SK-N-SH (cell line): ENCODE measurements at regions not wholly inside any gene's neighbourhood (a gene's known extent, or its start where the extent isn't known, plus 50 kb on each side); places are given as distances from the start of the nearest gene placed in this dataset.

ENCODE experiments used
- CTCF ChIA-PET: fragments of 300-600, 350-600 bp; formaldehyde crosslinking; extraction: SDS; loops from one replicate; lab custom pipeline; 2021; lab: Yijun Ruan, JAX
- POLR2A ChIA-PET: fragments of 350-600 bp; sonication (Branson Sonifier 250); formaldehyde crosslinking; extraction: SDS; loops from one replicate; lab custom pipeline; 2020; ENCODE audit warnings: antibody characterized with exemption, inconsistent platforms; lab: Yijun Ruan, JAX
- DNase-seq: peaks from one replicate; pipeline ENCODE4 v3.0.0; 2012
- H2AFZ ChIP-seq: fragments of 200-600 bp; sonication (generic); 2 replicates; pipeline ENCODE4 v1.8.1; 2016; ENCODE audit warnings: antibody characterized with exemption, mild to moderate bottlenecking, low read depth
- H3F3A ChIP-seq: fragments of 200-600 bp; sonication (generic); replicated peaks from 2 replicates; pipeline ENCODE3; 2016; ENCODE audit warnings: antibody characterized with exemption, mild to moderate bottlenecking; ENCODE audit not compliant: insufficient read depth
- H3K27ac ChIP-seq, 2 experiments: fragments of 200-500 bp in 1 of 2; fragments of 200-600 bp in 1 of 2; sonication (Bioruptor generic) in 1 of 2; sonication (generic), shearing (Covaris generic) in 1 of 2; 2 replicates each; pipeline versions ENCODE4 v1.5.1 to v1.6.1; 2014 to 2016; ENCODE audit warnings: low read depth in 2 of 2, inconsistent platforms in 1 of 2, low read length in 1 of 2, mild to moderate bottlenecking in 1 of 2, mixed read lengths in 1 of 2
- H3K27me3 ChIP-seq: fragments of 200-600 bp; sonication (generic), shearing (Covaris generic); 2 replicates; pipeline ENCODE4 v1.6.1; 2016; ENCODE audit warnings: mixed run types; ENCODE audit not compliant: insufficient read depth
- H3K36me3 ChIP-seq, 2 experiments: fragments of 200-500 bp in 1 of 2; fragments of 200-600 bp in 1 of 2; sonication (Bioruptor generic) in 1 of 2; sonication (generic) in 1 of 2; replicated peaks in 1 of 2; 2 replicates each; pipeline versions ENCODE3 to v1.5.1; 2014 to 2016; ENCODE audit warnings: low read length in 1 of 2, mild to moderate bottlenecking in 1 of 2; ENCODE audit not compliant: insufficient read depth in 2 of 2, control insufficient read depth in 1 of 2
- H3K4me1 ChIP-seq, 2 experiments: fragments of 200-500 bp in 1 of 2; fragments of 200-600 bp in 1 of 2; sonication (Bioruptor generic) in 1 of 2; sonication (generic), shearing (Covaris generic) in 1 of 2; 2 replicates each; pipeline versions ENCODE4 v1.5.1 to v1.6.1; 2014 to 2016; ENCODE audit warnings: low read depth in 1 of 2, low read length in 1 of 2, mixed run types in 1 of 2; ENCODE audit not compliant: insufficient read depth in 2 of 2, control insufficient read depth in 1 of 2
- H3K4me2 ChIP-seq: fragments of 200-600 bp; sonication (generic), shearing (Covaris generic); 2 replicates; pipeline ENCODE4 v1.6.1; 2017; ENCODE audit warnings: mixed run types
- H3K4me3 ChIP-seq, 2 experiments: fragments of 200-500 bp in 1 of 2; fragments of 200-600 bp in 1 of 2; sonication (Bioruptor generic) in 1 of 2; sonication (generic), shearing (Covaris generic) in 1 of 2; 2 replicates each; pipeline versions ENCODE4 v1.5.1 to v1.8.1; 2014 to 2016; ENCODE audit warnings: low read depth in 2 of 2, inconsistent platforms in 1 of 2, low read length in 1 of 2, mild to moderate bottlenecking in 1 of 2, mixed read lengths in 1 of 2, moderate library complexity in 1 of 2
- H3K79me2 ChIP-seq: fragments of 200-600 bp; sonication (generic); 2 replicates; pipeline ENCODE4 v1.8.1; 2017; ENCODE audit warnings: mild to moderate bottlenecking; ENCODE audit not compliant: insufficient read depth
- H3K9ac ChIP-seq: fragments of 200-600 bp; sonication (generic); 2 replicates; pipeline ENCODE4 v1.6.1; 2017; ENCODE audit warnings: mixed run types
- H3K9me2 ChIP-seq: fragments of 200-600 bp; sonication (generic); 2 replicates; pipeline ENCODE4 v1.6.1; 2017; ENCODE audit warnings: mixed run types
- H3K9me3 ChIP-seq: fragments of 200-600 bp; sonication (generic); 2 replicates; pipeline ENCODE4 v1.6.1; 2017; ENCODE audit warnings: mixed run types, mild to moderate bottlenecking, moderate library complexity
- H4K20me1 ChIP-seq: fragments of 200-600 bp; sonication (generic); 2 replicates; pipeline ENCODE4 v1.6.1; 2017; ENCODE audit warnings: mild to moderate bottlenecking, mixed run types; ENCODE audit not compliant: insufficient read depth
- ELF1 ChIP-seq: IDR thresholded peaks from 2 replicates; pipeline ENCODE4 v1.4.0; 2012
- EP300 ChIP-seq, 2 experiments: IDR thresholded peaks; 2 replicates each; pipeline versions ENCODE4 v1.4.0 to v1.6.1; 2012; ENCODE audit warnings: borderline replicate concordance in 1 of 2, low read depth in 1 of 2, low read length in 1 of 2
- EZH2phosphoT487 ChIP-seq: fragments of 200-600 bp; sonication (generic); IDR thresholded peaks from 2 replicates; pipeline ENCODE4 v1.6.1; 2017; ENCODE audit warnings: low read depth, mixed run types, mild to moderate bottlenecking, antibody characterized with exemption, moderate library complexity, borderline replicate concordance
- GATA2 ChIP-seq: sonication (generic); formaldehyde crosslinking; IDR thresholded peaks from 2 replicates; pipeline ENCODE4 v1.5.0; 2020; ENCODE audit warnings: mild to moderate bottlenecking, missing genetic modification reagents
- MEF2A ChIP-seq: IDR thresholded peaks from 2 replicates; pipeline ENCODE4 v1.4.0; 2012; ENCODE audit warnings: low read depth, borderline replicate concordance
- MXI1 ChIP-seq: IDR thresholded peaks from 2 replicates; pipeline ENCODE4 v1.6.1; 2012; ENCODE audit warnings: mild to moderate bottlenecking, low read depth, low read length, improper control_type of control experiment
- NFIC ChIP-seq: IDR thresholded peaks from 2 replicates; pipeline ENCODE4 v1.4.0; 2012; ENCODE audit warnings: borderline replicate concordance
- NRF1 ChIP-seq: IDR thresholded peaks from 2 replicates; pipeline ENCODE4 v1.6.1; 2012; ENCODE audit warnings: low read depth, mild to moderate bottlenecking, low read length
- POLR2AphosphoS5 ChIP-seq: IDR thresholded peaks from 2 replicates; pipeline ENCODE4 v1.6.1; 2012; ENCODE audit warnings: low read depth, low read length
- RAD21 ChIP-seq: IDR thresholded peaks from 2 replicates; pipeline ENCODE4 v1.6.1; 2012; ENCODE audit warnings: mild to moderate bottlenecking, low read length
- RCOR1 ChIP-seq: fragments of 150-350 bp; IDR thresholded peaks from 2 replicates; pipeline ENCODE4 v1.6.1; 2017; ENCODE audit warnings: antibody characterized with exemption, low read length
- RFX5 ChIP-seq: IDR thresholded peaks from 2 replicates; pipeline ENCODE4 v1.6.1; 2012; ENCODE audit warnings: mild to moderate bottlenecking, improper control_type of control experiment, low read length
- SIN3A ChIP-seq: IDR thresholded peaks from 2 replicates; pipeline ENCODE4 v1.6.1; 2012; ENCODE audit warnings: low read depth, mild to moderate bottlenecking, low read length, moderate library complexity, borderline replicate concordance
- WGBS: methylation state at CpG from one replicate; pipeline ENCODE4 v1.1.6; 2017; ENCODE audit warnings: low lambda C conversion rate; 5-methylcytosine and 5-hydroxymethylcytosine counted together
- TF ChIP-seq, protein P1 (sequence below): IDR thresholded peaks from 2 replicates; pipeline ENCODE4 v1.6.1; 2012; ENCODE audit warnings: mild to moderate bottlenecking, low read depth, low read length, moderate library complexity
- TF ChIP-seq, protein P2 (sequence below): IDR thresholded peaks from 2 replicates; pipeline ENCODE4 v1.4.0; 2012; ENCODE audit warnings: low read depth, borderline replicate concordance
- TF ChIP-seq, protein P3 (sequence below): fragments of 200-600 bp; sonication (generic); IDR thresholded peaks from 2 replicates; pipeline ENCODE4 v1.6.1; 2017; ENCODE audit warnings: antibody characterized with exemption, mild to moderate bottlenecking, moderate library complexity

DNA sequence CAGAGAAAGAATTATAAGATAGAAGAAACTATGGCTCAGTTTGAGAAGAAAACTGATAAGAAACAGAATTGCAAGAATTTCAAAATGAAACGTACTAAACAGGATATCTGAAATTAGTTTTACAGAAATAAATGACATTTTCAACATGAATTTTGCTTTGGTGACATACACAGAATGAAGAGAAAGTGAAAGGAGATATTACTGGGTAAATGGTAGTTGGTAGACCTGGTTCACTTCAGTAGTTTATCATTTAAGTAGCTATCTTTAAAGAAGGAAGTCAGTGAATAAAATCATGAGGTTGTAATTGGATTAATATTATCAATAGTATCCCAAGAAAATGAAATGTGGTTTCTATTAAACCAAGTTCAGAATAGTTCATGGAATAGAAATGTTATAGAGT, 395.5 kb upstream of the SMIM31 start:
- H3F3A ChIP-seq, result no peaks in the 10 kb centered on the region
- 9% methylated on average over 1 of the region's 1 CpG for WGBS
- no peaks in the 10 kb centered on the region for H4K20me1 ChIP-seq
- no peaks in the 10 kb centered on the region for H3K9me2 ChIP-seq
- no peak overlapping the region for H3K27ac ChIP-seq
- H2AFZ ChIP-seq, result no peak overlapping the region
- no peak for DNase-seq
- no peak overlapping the region for H3K4me2 ChIP-seq
- no peaks in the 10 kb centered on the region for H3K79me2 ChIP-seq
- POLR2A ChIA-PET, result no interaction called here
- no peak for TF ChIP-seq MXI1
- no peak for TF ChIP-seq RCOR1
- TF ChIP-seq POLR2AphosphoS5, result no peak
- TF ChIP-seq EZH2phosphoT487, result no peak
- TF ChIP-seq NRF1, result no peak
- TF ChIP-seq SIN3A, result no peak
- TF ChIP-seq, all 33 proteins: peak for 0
- Histone ChIP-seq H3K36me3 (no peaks in the 10 kb centered on the region), H3K4me3 (no peak overlapping the region), H3K9me3 (no peaks in the 10 kb centered on the region), H3K9ac (no peak overlapping the region), H3K4me1 (no peaks in the 10 kb centered on the region), H3K27me3 (no peaks in the 10 kb centered on the region)
- CTCF ChIA-PET, result interaction anchor here (1.0 kb wide), 1 partner anchor 21 kb away, joined by 3 read pairs; no protein-coding TSS in a partner anchor

GRCh38 chr4:164359881-164360280, 394.1 kb upstream of the SMIM31 start:
- 38% methylated on average over 6 of the region's 6 CpGs for WGBS
- H3K27ac ChIP-seq, result no peak overlapping the region
- H4K20me1 ChIP-seq, result no peaks in the 10 kb centered on the region
- H3K4me3 ChIP-seq, result no peak overlapping the region
- POLR2A ChIA-PET, result no interaction called here
- no peak overlapping the region for H2AFZ ChIP-seq
- H3K4me1 ChIP-seq, result no peaks in the 10 kb centered on the region
- no peaks in the 10 kb centered on the region for H3K9me2 ChIP-seq
- H3F3A ChIP-seq, result no peaks in the 10 kb centered on the region
- H3K9ac ChIP-seq, result no peak overlapping the region
- no peaks in the 10 kb centered on the region for H3K9me3 ChIP-seq
- no peak overlapping the region for H3K4me2 ChIP-seq
- H3K27me3 ChIP-seq, result no peaks in the 10 kb centered on the region
- no peaks in the 10 kb centered on the region for H3K79me2 ChIP-seq
- H3K36me3 ChIP-seq, result no peaks in the 10 kb centered on the region
- TF ChIP-seq, protein P1, sequence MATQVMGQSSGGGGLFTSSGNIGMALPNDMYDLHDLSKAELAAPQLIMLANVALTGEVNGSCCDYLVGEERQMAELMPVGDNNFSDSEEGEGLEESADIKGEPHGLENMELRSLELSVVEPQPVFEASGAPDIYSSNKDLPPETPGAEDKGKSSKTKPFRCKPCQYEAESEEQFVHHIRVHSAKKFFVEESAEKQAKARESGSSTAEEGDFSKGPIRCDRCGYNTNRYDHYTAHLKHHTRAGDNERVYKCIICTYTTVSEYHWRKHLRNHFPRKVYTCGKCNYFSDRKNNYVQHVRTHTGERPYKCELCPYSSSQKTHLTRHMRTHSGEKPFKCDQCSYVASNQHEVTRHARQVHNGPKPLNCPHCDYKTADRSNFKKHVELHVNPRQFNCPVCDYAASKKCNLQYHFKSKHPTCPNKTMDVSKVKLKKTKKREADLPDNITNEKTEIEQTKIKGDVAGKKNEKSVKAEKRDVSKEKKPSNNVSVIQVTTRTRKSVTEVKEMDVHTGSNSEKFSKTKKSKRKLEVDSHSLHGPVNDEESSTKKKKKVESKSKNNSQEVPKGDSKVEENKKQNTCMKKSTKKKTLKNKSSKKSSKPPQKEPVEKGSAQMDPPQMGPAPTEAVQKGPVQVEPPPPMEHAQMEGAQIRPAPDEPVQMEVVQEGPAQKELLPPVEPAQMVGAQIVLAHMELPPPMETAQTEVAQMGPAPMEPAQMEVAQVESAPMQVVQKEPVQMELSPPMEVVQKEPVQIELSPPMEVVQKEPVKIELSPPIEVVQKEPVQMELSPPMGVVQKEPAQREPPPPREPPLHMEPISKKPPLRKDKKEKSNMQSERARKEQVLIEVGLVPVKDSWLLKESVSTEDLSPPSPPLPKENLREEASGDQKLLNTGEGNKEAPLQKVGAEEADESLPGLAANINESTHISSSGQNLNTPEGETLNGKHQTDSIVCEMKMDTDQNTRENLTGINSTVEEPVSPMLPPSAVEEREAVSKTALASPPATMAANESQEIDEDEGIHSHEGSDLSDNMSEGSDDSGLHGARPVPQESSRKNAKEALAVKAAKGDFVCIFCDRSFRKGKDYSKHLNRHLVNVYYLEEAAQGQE, result no peak
- TF ChIP-seq GATA2 (CRISPR knock-in tag), result no peak
- TF ChIP-seq NFIC, result no peak
- TF ChIP-seq, protein P2, sequence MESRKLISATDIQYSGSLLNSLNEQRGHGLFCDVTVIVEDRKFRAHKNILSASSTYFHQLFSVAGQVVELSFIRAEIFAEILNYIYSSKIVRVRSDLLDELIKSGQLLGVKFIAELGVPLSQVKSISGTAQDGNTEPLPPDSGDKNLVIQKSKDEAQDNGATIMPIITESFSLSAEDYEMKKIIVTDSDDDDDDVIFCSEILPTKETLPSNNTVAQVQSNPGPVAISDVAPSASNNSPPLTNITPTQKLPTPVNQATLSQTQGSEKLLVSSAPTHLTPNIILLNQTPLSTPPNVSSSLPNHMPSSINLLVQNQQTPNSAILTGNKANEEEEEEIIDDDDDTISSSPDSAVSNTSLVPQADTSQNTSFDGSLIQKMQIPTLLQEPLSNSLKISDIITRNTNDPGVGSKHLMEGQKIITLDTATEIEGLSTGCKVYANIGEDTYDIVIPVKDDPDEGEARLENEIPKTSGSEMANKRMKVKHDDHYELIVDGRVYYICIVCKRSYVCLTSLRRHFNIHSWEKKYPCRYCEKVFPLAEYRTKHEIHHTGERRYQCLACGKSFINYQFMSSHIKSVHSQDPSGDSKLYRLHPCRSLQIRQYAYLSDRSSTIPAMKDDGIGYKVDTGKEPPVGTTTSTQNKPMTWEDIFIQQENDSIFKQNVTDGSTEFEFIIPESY, result no peak
- TF ChIP-seq MEF2A, result no peak
- TF ChIP-seq RAD21, result no peak
- TF ChIP-seq, protein P3, sequence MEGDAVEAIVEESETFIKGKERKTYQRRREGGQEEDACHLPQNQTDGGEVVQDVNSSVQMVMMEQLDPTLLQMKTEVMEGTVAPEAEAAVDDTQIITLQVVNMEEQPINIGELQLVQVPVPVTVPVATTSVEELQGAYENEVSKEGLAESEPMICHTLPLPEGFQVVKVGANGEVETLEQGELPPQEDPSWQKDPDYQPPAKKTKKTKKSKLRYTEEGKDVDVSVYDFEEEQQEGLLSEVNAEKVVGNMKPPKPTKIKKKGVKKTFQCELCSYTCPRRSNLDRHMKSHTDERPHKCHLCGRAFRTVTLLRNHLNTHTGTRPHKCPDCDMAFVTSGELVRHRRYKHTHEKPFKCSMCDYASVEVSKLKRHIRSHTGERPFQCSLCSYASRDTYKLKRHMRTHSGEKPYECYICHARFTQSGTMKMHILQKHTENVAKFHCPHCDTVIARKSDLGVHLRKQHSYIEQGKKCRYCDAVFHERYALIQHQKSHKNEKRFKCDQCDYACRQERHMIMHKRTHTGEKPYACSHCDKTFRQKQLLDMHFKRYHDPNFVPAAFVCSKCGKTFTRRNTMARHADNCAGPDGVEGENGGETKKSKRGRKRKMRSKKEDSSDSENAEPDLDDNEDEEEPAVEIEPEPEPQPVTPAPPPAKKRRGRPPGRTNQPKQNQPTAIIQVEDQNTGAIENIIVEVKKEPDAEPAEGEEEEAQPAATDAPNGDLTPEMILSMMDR, result no peak
- no peak for TF ChIP-seq RCOR1
- TF ChIP-seq EP300 (IDR thresholded peaks at IDR 0.05; ENCODE audit: borderline replicate concordance in 1 of 2, low read depth in 1 of 2, low read length in 1 of 2), result no peak
- no peak for TF ChIP-seq RFX5
- no peak for TF ChIP-seq ELF1
- DNase-seq, result no peak
- CTCF ChIA-PET, result no interaction called here
